C4-2B (cell line): ENCODE measurements at regions not wholly inside any gene's neighbourhood (a gene's known extent, or its start where the extent isn't known, plus 50 kb on each side); places are given as distances from the start of the nearest gene placed in this dataset.

Experiments
- CTCF ChIP-seq: fragments of 450-650 bp; conservative IDR thresholded peaks from 2 replicates; pipeline ENCODE4 v1.5.1; 2017; ENCODE audit warnings: mild to moderate bottlenecking
- ZFX ChIP-seq: fragments of 450-650 bp; IDR thresholded peaks from 2 replicates; pipeline ENCODE4 v1.6.1; 2017

DNA sequence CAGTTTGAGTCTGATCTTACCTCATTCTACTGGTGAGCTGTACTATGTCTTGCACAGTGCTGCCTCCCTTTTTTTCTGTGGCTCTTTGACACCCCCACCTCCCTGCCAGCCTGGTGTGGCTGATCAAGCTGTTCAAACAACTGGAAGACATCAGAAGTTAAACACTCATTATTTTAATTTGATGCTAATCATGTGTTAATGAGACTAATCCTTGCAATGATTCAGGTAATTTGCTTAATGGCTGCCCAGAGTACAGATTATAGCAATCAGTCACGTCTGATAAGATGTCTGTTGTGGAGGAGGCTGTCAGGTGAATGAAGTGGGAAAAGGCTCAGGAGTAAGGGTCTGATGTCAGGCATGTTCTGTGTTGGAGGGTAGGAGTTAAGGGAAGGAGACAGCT lies 87.4 kb upstream of the GK2 start:
- TF ChIP-seq CTCF (no peak), ZFX (no peak)
